Upper lobe of left lung (tissue), 4 donors: ENCODE measurements at regions not wholly inside any gene's neighbourhood (a gene's known extent, or its start where the extent isn't known, plus 50 kb on each side); places are given as distances from the start of the nearest gene placed in this dataset.

ENCODE experiments used
- POLR2A ChIP-seq, 4 donors: fragments of 450-650 bp; IDR thresholded peaks; one replicate each; pipeline ENCODE4 v1.5.1; 2016 to 2017; ENCODE audit warnings: antibody characterized with exemption in 4 of 4, mild to moderate bottlenecking in 2 of 4
- TF ChIP-seq, protein P1 (sequence below), 6 experiments: fragments of 450-650 bp in 4 of 6; fragments of 200-600 bp in 2 of 6; sonication (generic) in 2 of 6; IDR thresholded peaks; one replicate each; pipeline ENCODE4 v1.5.1; 2016 to 2019; ENCODE audit warnings: antibody characterized with exemption in 6 of 6

DNA sequence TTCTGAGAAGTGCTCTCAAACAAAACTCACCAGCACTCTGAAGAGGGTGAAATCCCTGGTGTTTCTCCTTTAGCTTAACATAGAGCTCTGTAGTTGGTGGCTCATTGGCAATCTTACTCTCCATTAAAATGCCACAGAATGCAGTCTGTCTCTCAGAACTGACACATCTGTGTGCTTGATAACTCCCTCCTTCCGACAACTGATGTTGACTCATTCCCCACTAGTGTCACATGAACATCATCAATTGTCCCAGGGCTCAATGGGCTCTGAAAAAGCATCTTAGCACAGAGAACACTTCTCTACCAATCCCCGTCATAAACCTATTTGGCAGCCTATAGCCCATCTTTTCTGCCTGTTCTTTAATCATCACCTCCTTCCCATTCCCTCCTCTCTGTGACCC, 133.2 kb upstream of the ZC3H11B start:
- TF ChIP-seq, protein P1, sequence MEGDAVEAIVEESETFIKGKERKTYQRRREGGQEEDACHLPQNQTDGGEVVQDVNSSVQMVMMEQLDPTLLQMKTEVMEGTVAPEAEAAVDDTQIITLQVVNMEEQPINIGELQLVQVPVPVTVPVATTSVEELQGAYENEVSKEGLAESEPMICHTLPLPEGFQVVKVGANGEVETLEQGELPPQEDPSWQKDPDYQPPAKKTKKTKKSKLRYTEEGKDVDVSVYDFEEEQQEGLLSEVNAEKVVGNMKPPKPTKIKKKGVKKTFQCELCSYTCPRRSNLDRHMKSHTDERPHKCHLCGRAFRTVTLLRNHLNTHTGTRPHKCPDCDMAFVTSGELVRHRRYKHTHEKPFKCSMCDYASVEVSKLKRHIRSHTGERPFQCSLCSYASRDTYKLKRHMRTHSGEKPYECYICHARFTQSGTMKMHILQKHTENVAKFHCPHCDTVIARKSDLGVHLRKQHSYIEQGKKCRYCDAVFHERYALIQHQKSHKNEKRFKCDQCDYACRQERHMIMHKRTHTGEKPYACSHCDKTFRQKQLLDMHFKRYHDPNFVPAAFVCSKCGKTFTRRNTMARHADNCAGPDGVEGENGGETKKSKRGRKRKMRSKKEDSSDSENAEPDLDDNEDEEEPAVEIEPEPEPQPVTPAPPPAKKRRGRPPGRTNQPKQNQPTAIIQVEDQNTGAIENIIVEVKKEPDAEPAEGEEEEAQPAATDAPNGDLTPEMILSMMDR (IDR thresholded peaks at IDR 0.05) = no peak
- no peak for TF ChIP-seq POLR2A (IDR thresholded peaks at IDR 0.05)
